ENCODE measurements at regions not wholly inside any gene's neighbourhood (a gene's known extent, or its start where the extent isn't known, plus 50 kb on each side); places are given as distances from the start of the nearest gene placed in this dataset.
"Not testable (repeated sequence)": the region's sequence is repeated elsewhere in the genome, so short reads cannot be mapped to it uniquely, and the experiment has no call there.

- DNase-seq, result no peak
These were observed 207.9 kb upstream of the TBL1XR1 start for GRCh38 chr3:177405191-177405672.

- peak; percentile 95 for DNase-seq
These were observed 213.4 kb upstream of the TBL1XR1 start for GRCh38 chr3:177410730-177411129.

GRCh38 chr3:177411201-177411600 is 213.9 kb upstream of the TBL1XR1 start:
- no peak for DNase-seq

GRCh38 chr3:177412677-177413170 is 215.4 kb upstream of the TBL1XR1 start:
- DNase-seq, result not testable (repeated sequence)

- no peak for DNase-seq
These were observed 216.8 kb upstream of the TBL1XR1 start for GRCh38 chr3:177414093-177414492.

GRCh38 chr3:177418787-177419186 is 221.5 kb upstream of the TBL1XR1 start:
- DNase-seq, result no peak

- no peak for DNase-seq
These were observed 222.8 kb upstream of the TBL1XR1 start for GRCh38 chr3:177419904-177420601.

GRCh38 chr3:177420651-177421480 is 223.6 kb upstream of the TBL1XR1 start:
- DNase-seq, result no peak

- DNase-seq, result no peak
These were observed 224.2 kb upstream of the TBL1XR1 start for GRCh38 chr3:177421481-177421785.

GRCh38 chr3:177424521-177424920 is 227.2 kb upstream of the TBL1XR1 start:
- peak; percentile 47 for DNase-seq

- DNase-seq, result no peak
These were observed 227.8 kb upstream of the TBL1XR1 start for GRCh38 chr3:177425042-177425441.

- no peak for DNase-seq
These were observed 229.0 kb upstream of the TBL1XR1 start for GRCh38 chr3:177426106-177426877.

- DNase-seq, result no peak
These were observed 229.7 kb upstream of the TBL1XR1 start for GRCh38 chr3:177426878-177427495.

- no peak for DNase-seq
These were observed 230.3 kb upstream of the TBL1XR1 start for GRCh38 chr3:177427540-177427939.

GRCh38 chr3:177429079-177429478 is 231.8 kb upstream of the TBL1XR1 start:
- no peak for DNase-seq

GRCh38 chr3:177429771-177430170 is 232.5 kb upstream of the TBL1XR1 start:
- DNase-seq, result no peak

- no peak for DNase-seq
These were observed 233.4 kb upstream of the TBL1XR1 start for GRCh38 chr3:177430653-177431052.

- DNase-seq, result peak; percentile 42
These were observed 234.4 kb upstream of the TBL1XR1 start for GRCh38 chr3:177431525-177432176.

- no peak for DNase-seq
These were observed 238.0 kb upstream of the TBL1XR1 start for GRCh38 chr3:177435301-177435700.

- no peak for DNase-seq
These were observed 240.4 kb upstream of the TBL1XR1 start for GRCh38 chr3:177437513-177438337.

GRCh38 chr3:177438596-177439220 is 241.4 kb upstream of the TBL1XR1 start:
- no peak for DNase-seq

Measured in DMS53 (cell line).